WI38 (cell line): ENCODE measurements at regions not wholly inside any gene's neighbourhood (a gene's known extent, or its start where the extent isn't known, plus 50 kb on each side); places are given as distances from the start of the nearest gene placed in this dataset.
"Not testable (repeated sequence)": the region's sequence is repeated elsewhere in the genome, so short reads cannot be mapped to it uniquely, and the experiment has no call there.

Experiments
- H3K4me3 ChIP-seq: 2 replicates; pipeline ENCODE4 v1.5.1; 2011; ENCODE audit warnings: low read depth, mild to moderate bottlenecking, control low read depth, low read length
- CTCF ChIP-seq: IDR thresholded peaks from 2 replicates; pipeline ENCODE4 v1.5.1; 2012; ENCODE audit warnings: low read depth, mild to moderate bottlenecking, control low read depth, low read length

- H3K4me3 ChIP-seq: no peak overlapping the region
- TF ChIP-seq CTCF: no peak
These were observed 192.6 kb downstream of the DLEU7 start for GRCh38 chr13:50650592-50651504.

- no peak for TF ChIP-seq CTCF
These were observed 191.6 kb downstream of the DLEU7 start for GRCh38 chr13:50651922-50652321.

DNA sequence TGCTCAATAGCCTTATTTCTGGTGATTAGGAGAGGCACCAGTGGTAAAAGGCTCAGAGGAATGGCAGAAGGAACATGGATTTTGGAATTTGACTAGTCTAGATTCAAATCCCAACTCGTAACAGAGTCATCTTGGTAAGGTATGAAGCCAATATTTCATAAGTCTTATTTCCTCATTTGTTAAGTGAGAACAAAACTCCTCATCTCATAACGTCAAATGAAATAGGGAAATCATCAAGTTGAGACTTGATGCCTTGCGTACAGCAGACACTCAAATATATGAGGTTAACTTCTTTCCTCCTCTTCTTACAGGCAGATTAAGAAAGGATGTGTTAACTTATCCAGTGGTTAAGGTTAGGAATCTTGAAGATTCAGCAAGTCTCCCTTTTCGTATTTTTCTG is 189.2 kb downstream of the DLEU7 start:
- no peak for TF ChIP-seq CTCF
- no peak overlapping the region for H3K4me3 ChIP-seq

More at GRCh38 chr13:50651922-50652321, 191.6 kb downstream of the DLEU7 start:
- no peak overlapping the region for H3K4me3 ChIP-seq

GRCh38 chr13:50661881-50662280 is 181.6 kb downstream of the DLEU7 start:
- not testable (repeated sequence) for H3K4me3 ChIP-seq

DNA sequence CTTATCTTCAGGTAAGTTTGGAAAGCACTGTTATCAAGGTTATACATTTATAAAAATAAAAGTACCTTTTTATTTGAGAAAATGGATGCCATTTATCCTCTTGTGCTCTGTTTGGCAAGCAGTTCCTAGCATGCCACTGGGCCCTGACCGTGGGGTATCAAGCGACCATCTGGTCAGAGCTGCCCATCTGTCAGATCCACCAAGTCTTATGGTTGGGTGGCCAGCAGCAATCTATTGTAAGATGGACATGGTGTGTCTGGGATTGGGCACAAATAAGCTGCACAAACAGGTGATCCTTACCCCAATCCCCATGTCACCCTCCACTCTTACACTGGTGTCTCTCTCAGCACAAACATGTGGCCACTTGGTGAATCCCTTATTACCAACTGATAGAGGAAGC is 178.5 kb downstream of the DLEU7 start:
- TF ChIP-seq CTCF: no peak
- no peak overlapping the region for H3K4me3 ChIP-seq

DNA sequence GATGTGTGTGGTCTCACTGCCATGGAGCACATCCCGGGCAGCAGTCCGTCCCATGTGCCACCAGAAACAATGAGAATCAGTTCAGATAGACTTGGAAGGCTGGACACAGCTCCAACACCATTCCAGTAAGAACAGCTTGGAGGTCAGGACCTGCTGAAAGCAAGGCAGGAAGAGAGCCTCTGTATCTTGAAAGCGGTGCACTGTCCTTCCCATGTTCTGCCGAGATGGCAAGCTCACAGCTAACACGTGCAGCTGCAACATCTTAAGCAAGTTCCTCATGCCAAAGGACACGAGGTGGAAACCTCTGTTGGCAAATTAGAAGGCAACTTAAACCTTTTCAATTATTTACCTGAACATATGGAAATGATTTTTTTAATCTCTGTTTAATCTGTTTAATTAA is 175.4 kb downstream of the DLEU7 start:
- no peak overlapping the region for H3K4me3 ChIP-seq
- TF ChIP-seq CTCF: no peak

DNA sequence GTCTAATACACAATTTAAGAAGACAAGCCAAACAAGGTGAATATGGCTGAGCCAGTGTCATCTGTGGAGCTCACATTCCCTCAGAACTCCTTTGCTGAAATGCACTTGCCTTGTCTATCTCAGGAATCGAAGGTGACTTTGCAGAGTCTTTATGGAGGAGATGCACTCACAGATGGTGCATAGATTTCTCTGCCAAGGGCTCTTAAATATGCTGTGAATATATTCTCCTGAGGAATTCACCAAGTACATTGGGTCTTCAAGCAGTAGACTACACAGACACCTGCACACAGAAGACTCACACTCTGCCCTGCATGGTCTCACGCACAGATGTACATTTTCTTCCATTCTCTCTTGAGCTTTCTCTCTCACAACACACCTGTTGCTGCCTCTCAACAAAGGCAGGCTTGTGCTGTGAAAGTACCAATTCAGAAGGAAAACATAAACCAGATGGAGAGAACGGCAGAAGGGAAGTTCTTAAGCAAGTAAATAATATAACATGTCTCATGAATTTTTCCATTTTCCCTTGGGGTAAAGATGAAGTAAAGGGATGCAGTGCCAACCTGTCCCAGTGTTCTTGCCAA is 174.7 kb downstream of the DLEU7 start:
- no peak overlapping the region for H3K4me3 ChIP-seq
- TF ChIP-seq CTCF: no peak
